GM18505 (cell line): ENCODE measurements at regions not wholly inside any gene's neighbourhood (a gene's known extent, or its start where the extent isn't known, plus 50 kb on each side); places are given as distances from the start of the nearest gene placed in this dataset.
"Not testable (repeated sequence)": the region's sequence is repeated elsewhere in the genome, so short reads cannot be mapped to it uniquely, and the experiment has no call there.

Experiments
- ATAC-seq: cut with Tn5 transposase; IDR thresholded peaks from one replicate; pipeline ENCODE4 v1.9.1; 2021; ENCODE audit not compliant: unreplicated experiment
- POLR2A ChIP-seq: IDR thresholded peaks from 4 replicates; pipeline ENCODE4 v1.6.1; 2011; ENCODE audit warnings: borderline replicate concordance; ENCODE audit not compliant: insufficient read depth, insufficient read length; ENCODE audit errors: extremely low read depth

DNA sequence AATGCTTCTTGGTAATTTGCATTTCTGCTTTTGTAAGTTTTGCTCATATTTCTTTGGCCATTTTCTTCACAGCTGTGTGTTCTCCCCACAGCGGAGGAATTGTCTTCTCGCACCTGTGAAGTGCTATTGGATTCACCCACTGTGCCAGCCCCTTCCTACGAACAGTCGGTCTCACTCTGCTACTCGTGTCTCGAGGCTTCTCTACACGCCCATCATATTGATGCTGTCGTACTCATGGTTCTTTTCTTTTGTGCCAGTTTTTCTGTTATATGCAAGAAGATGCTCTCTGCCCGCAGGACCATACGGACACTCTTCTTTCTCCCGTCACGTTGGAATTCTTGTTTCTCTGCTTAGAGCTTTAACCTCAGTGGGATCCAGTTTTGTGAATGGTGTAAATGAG, 200.3 kb downstream of the DLL1 start:
- no peak for ATAC-seq
- TF ChIP-seq POLR2A = no peak

DNA sequence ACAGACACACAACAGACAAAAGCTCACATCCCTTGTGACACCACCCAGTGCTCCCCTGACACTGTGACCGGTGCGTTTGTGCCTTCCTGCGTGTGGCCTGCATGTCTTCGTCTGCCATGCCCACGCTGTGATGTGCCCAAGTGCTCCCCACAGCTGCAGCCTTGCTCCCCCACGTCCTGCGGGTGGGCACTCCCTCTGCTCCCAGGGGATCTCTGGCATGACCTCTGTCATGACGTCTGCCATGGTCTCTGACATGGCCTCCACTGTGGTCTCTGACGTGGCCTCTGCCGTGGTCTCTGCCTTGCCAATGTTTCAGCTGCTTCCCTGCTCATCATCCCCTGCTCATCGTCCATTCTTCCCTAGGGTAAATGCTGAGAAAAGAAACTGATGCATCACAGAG, 200.9 kb downstream of the DLL1 start:
- no peak for TF ChIP-seq POLR2A
- ATAC-seq = peak; percentile 15

DNA sequence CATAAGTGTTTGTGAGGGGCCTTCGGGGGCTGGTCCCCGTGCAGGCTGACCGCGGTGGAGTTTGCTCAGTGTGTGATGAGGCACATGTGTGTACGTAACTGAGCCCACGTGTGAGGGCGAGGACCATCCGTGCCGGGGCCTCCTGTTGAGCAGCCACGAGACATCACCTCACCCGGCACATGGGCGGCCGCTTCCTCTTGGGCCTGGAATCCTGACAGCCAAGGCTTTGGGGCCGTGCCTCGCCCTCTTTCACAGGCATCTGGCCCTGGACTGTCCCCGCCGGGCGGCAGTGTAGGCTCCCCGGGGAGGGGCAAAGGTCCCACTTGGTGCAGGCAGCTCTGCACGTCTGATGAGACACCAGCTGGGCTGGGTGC, 202.3 kb downstream of the DLL1 start:
- no peak for ATAC-seq
- no peak for TF ChIP-seq POLR2A

DNA sequence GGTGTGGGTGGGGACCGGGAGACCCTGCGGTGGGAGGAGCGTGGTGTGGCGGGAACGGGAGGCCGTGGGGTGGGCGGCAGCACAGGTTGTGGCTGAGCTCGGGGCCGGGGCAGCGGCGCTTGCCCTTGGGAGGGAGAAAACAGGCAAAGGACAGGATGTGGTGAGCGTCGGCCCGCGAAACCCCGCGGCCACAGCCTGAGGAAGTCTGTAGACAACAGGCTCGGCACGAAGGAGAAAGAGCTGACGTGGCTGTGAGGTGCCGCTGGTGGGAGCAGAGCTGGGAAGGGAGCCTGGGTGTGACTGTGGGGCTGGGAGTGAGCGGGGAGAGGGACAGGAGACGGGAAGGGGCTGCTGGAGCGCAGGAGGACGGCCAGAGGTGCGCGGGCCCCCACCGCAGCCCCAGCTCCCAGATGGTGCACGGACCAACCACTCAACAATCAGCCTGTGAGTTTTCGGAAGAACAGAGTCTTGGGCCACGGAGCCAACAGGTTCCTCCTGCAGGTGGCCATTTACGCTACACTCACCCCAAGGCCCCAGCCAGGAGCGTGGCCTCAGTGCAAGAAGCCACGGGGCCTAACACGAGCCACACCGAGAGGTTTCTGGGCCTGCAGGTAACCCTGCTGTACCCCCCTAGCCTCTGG, 202.8 kb downstream of the DLL1 start:
- no peak for TF ChIP-seq POLR2A
- peak; percentile 56 for ATAC-seq

DNA sequence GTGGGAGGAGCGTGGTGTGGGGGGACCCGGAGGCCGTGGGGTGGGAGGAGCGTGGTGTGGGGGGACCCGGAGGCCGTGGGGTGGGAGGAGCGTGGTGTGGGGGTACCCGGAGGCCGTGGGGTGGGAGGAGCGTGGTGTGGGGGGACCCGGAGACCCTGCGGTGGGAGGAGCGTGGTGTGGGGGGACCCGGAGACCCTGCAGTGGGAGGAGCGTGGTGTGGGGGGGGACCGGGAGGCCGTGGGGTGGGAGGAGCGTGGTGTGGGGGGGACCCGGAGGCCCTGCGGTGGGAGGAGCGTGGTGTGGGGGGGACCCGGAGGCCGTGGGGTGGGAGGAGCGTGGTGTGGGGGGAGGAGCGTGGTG, 203.5 kb downstream of the DLL1 start:
- ATAC-seq = not testable (repeated sequence)

DNA sequence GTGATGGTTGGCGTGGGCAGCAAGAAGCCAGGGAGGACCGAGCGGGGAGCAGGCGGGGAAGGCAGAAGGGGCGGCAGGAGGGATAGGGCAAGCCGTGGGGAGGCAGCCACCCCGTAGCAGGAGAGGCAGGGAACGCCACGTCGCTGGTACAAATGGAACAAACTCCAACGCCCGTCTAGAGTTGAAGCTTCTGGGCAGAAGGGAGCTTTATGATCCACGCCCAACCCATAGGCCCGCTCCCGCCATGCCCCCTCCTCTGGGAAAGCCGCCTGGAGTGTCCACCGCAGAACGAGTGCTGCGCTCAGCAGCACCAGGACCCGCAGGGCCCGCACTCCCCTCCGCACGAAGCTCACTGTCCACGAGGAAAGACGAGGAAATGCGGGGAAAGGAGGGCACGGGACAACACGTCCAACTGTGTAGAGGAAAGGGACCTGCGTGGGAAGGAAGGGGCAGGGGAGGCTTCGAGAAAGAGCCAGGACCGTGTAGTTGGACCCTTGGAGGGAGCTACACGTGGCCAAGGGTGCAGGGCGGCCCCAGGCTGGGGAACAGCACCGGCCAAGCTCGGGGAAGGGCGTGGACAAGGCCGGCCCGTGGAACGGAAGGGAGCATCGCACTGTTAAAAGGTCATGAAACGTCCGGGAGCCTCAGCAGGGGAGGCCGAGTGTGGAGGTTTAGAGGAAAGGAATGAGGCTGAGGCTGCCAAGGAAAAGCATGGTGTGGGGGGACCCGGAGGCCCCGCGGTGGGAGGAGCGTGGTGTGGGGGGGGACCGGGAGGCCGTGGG, 204.0 kb downstream of the DLL1 start:
- ATAC-seq = no peak
- no peak for TF ChIP-seq POLR2A

DNA sequence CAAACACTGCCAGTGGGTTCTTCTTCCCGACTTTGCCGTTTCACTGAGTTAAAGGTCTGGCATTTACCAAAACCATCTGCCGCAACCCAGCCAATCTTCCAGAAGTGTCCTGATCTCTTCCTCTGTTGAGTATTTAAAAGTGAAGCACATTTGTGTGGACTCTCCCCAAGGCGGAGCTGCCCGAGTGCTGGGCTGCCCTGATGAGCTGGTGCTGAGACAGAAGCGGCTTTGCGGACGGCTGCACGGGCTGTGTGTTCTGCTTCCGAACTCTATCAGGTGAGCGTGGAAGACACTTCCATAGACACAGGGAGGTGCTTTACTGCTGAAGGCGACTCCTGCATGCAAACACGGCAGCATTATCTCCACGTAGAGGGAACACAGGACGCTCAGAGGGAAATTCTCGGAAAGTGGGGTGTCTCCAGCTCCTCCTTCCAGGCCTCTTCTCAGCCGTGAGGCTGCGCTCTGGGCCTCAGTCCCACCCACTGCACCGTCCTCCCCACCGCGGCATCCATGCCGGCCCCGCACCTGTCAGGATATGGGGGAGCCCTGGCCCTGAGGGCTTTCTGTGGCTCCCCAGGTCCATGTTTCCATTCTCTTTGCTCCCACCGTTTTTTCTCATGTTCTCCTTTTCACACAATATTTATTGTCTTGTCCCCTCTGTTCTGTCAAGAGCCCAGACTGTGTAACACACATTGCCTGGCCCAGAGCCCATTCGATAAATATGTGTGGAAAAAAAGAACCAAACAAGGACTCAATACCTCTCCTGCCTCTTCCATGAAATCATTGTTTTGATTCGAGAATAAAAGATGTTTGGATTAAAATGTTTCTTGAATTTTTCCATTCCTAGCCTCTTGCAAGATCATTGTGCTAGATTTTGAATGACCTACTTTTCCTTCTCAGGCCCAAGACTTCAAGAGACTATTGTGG, 205.1 kb downstream of the DLL1 start:
- no peak for ATAC-seq
- TF ChIP-seq POLR2A = no peak

DNA sequence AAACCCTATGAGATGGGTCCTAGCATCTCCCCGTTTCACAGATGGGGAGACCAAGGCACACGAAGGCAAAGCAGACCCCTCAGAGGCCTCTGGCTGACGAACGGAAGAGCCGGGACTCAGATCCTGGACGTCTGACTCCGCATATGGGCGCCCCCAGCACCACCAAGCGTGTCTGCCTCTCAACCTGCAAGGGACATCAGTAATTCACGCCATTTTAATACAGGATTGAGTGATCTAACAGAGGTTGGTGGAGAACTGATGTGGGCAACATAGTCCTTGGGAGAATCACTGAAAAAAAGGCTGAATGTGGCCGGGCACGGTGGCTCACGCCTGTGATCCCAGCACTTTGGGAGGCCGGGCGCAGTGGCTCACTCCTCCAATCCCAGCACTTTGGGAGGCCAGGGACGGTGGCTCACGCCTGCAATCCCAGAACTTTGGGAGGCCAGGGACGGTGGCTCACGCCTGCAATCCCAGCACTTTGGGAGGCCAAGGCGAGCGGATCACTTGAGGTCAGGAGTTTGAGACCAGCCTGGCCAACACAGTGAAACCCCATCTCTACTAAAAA, 206.6 kb downstream of the DLL1 start:
- TF ChIP-seq POLR2A = no peak
- ATAC-seq = no peak

DNA sequence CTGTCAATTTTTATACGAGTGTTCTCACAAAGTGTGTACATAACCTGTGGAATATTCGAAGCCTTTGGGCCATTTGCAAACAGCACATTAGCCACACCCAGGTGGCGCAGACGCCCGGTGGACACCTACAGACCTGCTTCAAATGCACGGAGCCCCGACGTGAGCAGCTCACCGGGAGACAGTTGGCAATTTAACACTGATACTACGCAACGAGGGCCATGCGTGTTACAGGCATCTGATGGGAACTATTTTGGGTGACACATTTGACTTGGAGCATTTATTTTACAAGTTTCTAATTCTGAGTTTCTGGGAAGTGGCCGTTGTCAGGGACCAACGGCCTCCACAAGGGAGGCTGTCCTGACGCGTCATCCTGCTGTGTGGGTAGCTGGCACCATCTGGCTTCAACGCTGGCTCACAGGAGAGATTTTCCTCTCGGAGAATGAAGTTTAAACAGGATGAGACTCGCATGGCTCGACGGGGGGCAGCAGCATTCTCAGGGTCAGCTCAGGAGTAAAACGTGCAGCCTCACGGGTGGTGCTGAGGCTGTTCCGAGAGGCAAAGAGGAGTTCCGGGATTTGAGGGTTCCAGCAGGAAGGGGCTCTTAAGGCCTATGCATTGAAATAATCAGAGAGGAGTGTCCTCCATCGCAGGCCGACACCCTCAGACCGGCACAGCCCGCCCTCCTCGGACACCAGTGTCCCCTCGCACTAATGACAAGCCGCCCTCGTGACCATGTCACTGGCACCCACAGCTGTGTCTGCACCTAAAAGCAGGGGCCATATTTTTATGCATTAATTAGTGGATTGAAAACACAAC, 207.4 kb downstream of the DLL1 start:
- TF ChIP-seq POLR2A = no peak
- ATAC-seq = no peak

DNA sequence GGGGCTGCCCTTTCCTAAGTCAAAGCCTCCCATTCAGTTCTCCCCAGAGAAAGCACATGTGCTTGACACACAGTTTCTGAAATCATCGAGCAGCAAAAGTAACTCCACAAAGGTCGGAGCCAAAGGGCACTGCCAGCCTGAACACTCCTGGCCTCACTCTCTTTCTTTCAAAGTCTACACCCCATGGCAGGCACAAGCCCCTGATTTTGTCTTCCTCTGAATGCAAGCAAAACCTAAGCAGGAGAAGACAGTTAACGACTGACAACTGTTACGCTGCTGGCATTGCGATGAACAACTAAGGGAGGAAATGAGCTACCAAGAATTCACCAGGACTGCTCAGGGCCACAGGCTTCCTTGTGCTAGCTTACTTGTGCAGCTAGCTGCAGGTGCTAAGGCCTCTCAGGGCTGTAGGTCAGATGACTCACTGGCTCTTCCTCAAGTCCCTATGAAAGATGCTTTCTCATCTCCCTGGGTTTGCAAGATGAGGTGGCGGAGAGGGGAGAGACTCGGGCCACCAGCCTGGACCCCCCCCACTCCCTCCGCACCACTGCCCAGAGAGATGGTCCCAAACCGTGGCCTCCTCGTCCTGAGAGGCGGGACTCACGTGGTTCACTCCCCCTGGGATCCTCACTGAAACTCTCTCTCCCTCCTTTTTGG, 208.2 kb downstream of the DLL1 start:
- no peak for TF ChIP-seq POLR2A
- ATAC-seq = no peak

DNA sequence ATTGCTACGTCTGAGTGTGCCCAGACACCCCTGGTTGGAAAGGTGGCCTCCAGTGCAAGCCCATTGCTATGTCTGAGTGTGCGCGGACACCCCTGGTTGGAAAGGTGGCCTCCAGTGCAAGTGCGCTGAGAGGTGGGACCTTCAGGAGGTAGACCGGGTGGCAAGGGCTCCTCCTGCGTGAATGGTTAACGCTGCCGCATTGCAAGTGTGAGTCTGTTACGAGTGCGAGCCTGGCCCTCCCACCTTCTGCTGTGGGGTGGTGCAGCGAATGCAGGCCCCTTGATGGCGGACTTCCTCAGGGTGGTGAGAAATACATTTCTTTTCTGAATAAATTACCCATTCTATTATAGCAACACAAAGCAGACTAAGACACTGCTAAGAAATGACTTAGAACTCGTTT, 208.8 kb downstream of the DLL1 start:
- no peak for TF ChIP-seq POLR2A
- ATAC-seq = no peak

DNA sequence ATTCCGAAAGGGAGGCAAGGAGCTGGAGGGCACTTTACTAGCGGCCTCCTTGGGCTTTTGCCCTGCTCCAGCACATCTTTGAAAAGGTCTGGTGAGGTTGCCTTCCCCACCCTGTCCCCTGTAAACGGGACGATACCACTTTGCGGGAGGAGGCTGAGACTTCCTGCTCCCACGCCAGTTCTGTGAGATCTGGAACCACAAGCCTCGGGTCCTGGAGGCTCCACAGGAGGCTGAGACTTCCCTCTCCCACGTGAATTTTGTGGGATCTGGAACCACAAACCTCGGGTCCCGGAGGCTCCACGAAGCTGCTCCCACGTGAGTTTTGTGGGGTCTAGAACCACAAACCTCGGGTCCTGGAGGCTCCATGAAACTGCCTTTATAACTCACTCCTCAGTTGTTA, 209.3 kb downstream of the DLL1 start:
- TF ChIP-seq POLR2A = no peak
- no peak for ATAC-seq
